HT-29 (cell line): ENCODE measurements at regions not wholly inside any gene's neighbourhood (a gene's known extent, or its start where the extent isn't known, plus 50 kb on each side); places are given as distances from the start of the nearest gene placed in this dataset.

Source experiments
- DNase-seq: peaks from one replicate; pipeline ENCODE4 v3.0.0-alpha.2; 2015; ENCODE audit warnings: low spot score

- DNase-seq = no peak
Measured at GRCh38 chr5:158126442-158127405, 267.8 kb upstream of the CLINT1 start.

- DNase-seq = no peak
Measured at GRCh38 chr5:158124606-158125316, 265.8 kb upstream of the CLINT1 start.

- no peak for DNase-seq
Measured at GRCh38 chr5:158123595-158123994, 264.6 kb upstream of the CLINT1 start.

GRCh38 chr5:158121678-158122077, 262.7 kb upstream of the CLINT1 start:
- no peak for DNase-seq

GRCh38 chr5:158120760-158121159, 261.8 kb upstream of the CLINT1 start:
- DNase-seq = no peak

GRCh38 chr5:158119961-158120723, 261.2 kb upstream of the CLINT1 start:
- no peak for DNase-seq

- DNase-seq = no peak
Measured at GRCh38 chr5:158117467-158118160, 258.7 kb upstream of the CLINT1 start.

GRCh38 chr5:158116965-158117364, 258.0 kb upstream of the CLINT1 start:
- DNase-seq = no peak

GRCh38 chr5:158115468-158115867, 256.5 kb upstream of the CLINT1 start:
- no peak for DNase-seq

GRCh38 chr5:158108177-158108576, 249.2 kb upstream of the CLINT1 start:
- DNase-seq = no peak

GRCh38 chr5:158100373-158100888, 241.5 kb upstream of the CLINT1 start:
- no peak for DNase-seq

- DNase-seq = no peak
Measured at GRCh38 chr5:158099571-158100105, 240.7 kb upstream of the CLINT1 start.

- no peak for DNase-seq
Measured at GRCh38 chr5:158096835-158097234, 237.9 kb upstream of the CLINT1 start.

- DNase-seq = no peak
Measured at GRCh38 chr5:158086856-158087255, 227.9 kb upstream of the CLINT1 start.

- DNase-seq = no peak
Measured at GRCh38 chr5:158084292-158084691, 225.3 kb upstream of the CLINT1 start.

GRCh38 chr5:158082696-158083287, 223.8 kb upstream of the CLINT1 start:
- no peak for DNase-seq

GRCh38 chr5:158080112-158080511, 221.2 kb upstream of the CLINT1 start:
- DNase-seq = no peak

GRCh38 chr5:158079097-158079496, 220.2 kb upstream of the CLINT1 start:
- no peak for DNase-seq

- DNase-seq = peak; percentile 78
Measured at GRCh38 chr5:158074992-158075769, 216.2 kb upstream of the CLINT1 start.

- DNase-seq = no peak
Measured at GRCh38 chr5:158074597-158074991, 215.6 kb upstream of the CLINT1 start.
